NCI-H1048 (cell line): ENCODE measurements at regions not wholly inside any gene's neighbourhood (a gene's known extent, or its start where the extent isn't known, plus 50 kb on each side); places are given as distances from the start of the nearest gene placed in this dataset.

Source experiments
- DNase-seq: peaks from one replicate; lab custom pipeline; 2025; lab: John Stamatoyannopoulos, UW

DNA sequence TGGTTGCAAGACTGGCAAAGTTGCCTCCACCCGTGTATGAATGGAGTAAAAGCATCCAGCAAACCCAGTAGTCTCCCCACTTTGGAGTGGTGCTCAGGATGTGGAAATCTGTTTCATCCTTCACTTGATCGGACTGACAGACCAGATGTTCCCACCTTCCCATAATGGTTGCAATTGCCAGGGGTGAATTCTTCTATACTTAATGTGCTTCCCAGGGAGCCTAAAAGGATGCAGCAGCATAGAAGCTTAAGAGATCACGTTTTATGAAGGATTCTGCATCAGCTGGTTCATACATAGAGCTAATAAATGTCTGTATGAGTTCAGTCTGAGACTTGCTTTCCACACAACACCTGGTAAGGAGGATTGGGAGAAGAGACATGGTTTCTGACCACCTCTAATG, 198.8 kb upstream of the S1PR3 start:
- no peak for DNase-seq

DNA sequence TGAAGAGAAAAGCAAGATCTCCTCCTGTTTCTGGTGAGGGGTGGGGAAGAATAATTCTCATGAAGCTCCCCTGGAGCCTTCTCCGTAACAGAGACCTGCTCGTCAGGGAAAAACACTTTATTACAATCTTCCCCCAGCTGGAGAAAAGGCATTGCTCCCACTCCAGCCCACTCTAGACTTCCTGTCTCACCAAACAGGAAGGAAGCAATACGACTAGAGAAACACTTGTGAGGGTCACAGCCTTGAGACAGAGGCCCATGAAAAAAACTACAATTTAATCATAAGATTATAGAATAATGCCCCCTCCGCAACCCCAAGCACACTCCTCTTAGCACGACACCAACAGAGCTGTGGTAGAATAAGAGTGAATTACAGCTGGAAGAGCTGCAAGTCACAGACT, 197.2 kb upstream of the S1PR3 start:
- no peak for DNase-seq

DNA sequence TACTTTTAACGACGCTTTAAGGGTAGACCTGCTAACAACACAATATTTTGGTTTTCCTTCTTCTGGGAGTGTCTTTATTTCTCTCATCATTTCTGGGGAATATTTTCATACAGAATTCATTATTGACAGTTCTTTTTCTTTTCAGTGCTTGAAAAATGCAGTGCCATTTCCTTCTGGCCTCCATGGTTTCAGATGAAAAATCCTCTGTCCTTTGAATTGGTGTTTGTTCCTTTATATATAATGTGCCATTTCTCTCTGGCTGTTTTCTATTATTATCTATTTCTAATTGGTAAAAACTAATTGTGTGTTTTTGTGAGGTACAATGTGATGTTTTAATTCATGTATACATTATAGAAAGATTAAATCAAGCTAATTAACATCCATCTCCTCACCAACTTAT, 194.3 kb upstream of the S1PR3 start:
- no peak for DNase-seq

DNA sequence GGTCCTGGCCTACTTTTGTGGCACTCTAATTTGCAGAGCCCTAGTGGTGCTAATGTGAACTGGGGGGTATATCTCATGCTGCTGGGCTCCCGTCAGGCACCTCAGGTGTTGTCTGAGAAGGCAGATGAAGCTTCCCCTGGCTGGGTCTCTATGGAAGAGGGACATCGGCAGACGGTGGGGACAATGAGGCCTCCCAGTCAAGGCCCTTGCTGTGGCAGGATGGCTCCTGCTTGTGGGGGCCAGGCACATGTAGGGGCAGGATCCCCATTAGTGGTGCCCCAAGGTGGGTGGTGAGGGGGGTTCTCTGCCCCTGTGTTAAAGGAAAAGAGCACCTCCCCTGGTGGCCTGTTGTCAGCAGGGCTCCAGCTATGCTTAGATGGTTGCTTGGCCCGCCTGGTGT, 192.8 kb upstream of the S1PR3 start:
- no peak for DNase-seq

DNA sequence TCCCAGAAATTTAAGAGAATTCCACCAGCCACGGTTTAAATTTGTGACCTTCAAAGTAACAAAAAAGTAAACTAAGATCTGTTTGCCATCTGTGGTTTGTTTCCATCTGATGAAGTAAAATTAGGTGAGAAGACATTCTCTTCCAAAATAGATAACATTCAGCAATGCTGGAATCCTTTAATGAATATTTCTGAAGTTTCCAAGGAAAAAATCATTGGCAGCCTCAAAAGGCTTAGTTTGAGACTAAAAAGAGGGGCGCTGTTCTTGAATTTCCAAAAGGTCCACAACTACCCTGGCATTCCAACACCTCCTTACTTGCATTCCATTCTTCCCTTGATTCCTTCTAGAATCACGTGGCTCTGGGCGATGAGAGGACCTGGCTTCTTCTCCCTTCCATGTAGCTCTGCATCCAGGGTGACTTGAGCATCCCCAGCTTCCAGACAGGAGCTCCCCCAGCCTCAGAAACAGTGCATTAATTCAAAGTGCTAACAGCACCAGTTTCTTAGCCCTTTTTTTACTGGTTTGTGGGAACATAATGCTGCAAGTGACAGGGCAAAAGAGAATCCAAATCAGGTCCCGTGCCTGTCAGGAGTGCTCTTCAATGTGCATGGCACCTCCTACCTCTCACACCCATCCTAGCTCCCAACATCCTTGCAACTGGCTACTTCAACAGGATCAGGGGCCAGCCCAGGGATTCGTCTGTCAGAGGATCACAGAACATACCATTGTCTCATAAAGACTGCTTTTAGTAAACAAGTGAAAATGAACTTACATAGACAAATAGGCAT, 191.5 kb upstream of the S1PR3 start:
- DNase-seq, result no peak

DNA sequence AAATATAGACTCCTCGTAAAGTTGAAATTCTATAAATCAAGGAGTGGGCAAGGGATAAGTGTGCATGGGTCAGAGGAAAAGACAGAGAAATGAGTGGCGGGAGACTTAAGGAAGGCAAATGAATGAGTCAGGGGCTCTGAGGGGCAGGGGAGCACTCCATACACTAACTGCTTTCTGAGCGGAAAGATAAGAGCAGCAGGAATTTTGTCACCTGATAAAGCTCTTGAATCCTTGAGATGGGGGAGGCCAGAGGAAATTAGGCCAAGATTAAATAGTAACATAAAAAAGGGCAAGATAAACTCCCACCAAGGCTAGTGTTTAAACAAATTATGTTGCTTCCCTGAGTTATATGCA, 191.0 kb upstream of the S1PR3 start:
- no peak for DNase-seq

DNA sequence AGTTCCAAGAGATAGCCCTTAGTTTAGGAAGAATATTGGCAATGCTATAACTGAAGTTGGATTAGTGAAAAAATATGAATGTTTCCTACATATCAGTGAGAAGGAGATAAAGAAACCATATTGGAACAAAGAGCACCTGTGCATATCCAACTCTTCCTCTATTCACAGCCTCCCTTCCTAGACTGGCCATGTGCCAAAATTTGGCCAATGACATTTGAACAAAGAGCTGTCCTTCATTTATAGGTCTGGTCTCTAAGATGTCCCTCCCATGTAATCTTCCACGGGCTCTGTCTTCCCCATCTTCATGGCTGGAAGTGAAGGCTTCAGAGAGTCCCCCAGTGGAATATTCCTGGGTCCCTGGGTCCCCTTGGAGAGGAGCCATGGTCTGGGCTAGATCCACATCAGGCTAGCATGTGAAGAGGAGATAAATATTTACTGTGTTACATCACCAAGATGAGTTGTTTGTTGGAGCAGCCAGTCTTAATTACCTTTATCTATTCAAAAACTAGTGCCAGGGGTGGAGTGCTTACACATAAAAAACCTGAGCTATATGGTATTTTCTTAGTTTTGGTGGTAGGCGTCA, 190.0 kb upstream of the S1PR3 start:
- DNase-seq, result no peak

DNA sequence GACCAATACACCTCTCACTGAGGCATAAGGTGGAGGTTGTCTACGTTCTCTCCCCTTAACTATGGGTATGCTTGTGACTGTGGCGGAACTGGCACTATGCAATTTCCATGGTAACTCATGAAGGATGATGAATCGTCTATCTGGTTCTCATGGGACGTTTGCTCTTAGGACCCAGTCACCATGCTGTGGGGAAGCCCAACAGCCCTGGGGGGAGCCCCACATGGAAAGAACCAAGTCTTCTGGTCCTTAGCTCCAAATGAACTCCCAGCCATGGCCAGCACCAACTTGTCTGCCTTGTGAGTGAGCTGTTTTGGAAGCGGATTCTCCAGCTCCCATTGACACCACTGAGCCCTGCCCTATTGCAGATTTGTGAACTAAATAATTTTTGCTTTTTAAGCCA, 188.7 kb upstream of the S1PR3 start:
- no peak for DNase-seq

DNA sequence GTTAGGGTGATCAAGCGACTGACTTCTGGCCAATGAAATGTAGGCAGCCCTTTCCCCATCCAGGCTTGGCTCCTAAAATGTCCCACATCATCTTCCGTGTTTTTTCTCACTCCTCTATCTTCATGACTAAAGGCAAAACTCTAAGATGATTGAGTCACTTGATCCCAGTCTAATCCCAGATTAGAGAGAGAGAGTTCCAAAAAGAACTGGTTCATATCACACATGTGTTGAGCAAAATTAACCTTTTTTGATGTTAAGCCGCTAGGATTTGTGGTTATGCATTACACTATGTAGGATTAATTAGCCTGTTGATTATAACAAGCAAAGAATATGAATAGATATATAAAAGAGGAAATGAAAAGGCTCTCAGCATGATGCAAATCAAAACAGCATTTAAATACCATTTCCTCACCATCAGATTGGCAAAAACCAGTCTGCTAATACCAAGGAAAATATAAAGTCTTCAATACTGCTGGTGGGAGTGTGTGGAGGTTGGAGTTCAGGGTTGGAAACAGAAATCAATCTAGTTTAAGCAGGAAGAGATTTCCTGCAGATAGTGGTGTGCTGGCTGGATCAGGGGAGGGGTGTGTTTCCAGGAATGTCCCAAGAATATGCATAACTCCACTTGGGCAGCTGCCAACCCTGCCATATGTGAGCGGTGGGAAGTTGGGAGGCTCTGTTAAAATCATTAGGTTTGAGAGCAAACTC, 187.6 kb upstream of the S1PR3 start:
- peak; percentile 3 for DNase-seq

DNA sequence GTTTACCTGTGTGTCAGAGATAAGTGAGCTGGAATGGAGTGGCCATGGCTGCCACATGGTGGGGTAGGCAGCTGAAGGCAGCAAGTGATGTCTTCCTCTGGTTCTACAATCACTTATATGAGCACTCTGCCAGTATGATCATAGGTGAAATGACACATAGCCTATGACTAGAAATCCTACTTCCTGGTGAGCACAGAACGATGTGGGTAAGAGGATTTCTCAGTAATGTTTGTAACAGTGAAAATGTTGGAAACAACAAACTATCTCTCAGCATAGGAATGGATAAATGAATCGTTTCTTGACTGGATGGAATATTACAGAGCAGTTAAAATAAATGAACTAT, 187.0 kb upstream of the S1PR3 start:
- no peak for DNase-seq

DNA sequence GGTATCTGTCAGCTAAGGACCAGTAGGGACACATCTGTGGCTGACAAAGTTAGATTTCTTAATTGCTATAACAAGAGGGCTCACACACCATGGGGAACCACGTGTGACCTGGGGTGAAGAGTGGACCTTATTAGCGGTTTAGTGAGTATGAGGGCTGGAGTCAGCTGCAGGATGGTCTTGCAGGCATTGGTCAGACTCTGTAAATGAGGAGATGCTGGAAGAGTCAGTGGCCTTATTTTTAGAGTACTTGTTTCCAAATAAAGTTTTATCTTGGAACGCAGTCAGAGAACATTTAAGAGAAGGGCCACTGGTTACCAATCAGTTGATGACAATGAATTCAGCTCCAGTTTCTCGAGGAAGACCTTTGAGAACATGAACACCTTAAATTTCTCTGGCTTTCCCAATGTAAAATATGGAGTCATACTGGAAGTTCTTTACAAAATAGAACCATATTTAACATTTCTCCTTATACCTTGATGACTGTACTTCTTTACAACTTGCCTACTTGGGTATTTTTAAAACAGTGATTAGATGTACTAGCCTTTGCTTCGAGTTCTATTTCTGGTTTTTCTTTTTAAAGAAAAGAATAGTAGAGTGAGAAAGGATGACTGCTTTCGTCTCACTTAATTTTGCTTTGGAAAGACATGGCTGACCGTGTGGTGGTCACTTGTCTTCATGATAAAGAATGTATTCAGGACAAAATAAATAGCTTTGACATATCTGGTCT, 185.9 kb upstream of the S1PR3 start:
- no peak for DNase-seq

DNA sequence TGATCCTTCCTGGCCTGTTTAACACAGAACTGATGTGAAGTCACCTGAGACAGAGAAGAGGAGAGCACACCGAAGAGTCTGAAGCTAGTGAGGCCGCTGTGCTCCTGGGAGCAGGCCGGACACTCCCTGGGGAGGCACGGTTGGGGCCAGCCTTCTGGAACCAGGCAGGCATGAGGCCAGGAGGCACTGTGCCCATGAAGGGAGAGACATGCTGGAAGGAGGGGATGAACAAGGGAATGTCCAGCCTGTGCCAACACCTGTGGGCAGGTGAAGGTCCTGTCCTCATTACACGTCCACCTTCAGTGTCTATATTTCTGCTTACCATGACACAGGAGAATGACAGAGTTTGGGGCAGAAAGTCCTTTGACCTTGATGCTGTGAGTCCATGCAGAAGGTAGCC, 183.8 kb upstream of the S1PR3 start:
- DNase-seq, result no peak

DNA sequence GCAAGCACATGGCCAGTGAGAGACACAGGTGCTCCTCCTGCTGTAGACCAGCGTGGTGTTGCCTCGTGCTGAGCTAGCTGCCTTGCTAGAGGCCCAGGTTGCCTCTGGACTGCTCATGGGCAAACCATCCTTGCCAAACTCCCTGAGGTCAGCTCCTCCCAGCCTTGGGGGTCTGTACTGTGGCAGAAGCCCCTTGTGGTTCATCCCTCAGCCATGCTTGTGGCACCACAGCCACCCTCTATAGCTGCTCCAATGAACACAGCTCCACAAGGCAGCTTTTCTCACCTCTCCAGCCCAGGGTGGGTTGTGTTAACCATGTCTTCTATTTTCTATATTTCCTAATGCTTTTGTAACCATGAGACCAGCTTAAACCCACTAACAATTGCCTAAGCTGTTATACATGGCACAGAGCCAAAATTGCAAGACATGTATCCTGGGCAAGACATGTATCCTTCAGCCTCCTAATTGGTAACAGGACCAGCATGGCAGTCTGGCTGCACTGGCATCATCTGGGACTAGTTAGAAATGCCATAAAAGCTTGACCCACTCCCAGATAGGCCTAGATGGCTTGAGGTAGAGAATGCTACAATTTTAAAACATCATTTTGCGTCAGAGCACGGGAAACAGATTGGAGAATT, 183.1 kb upstream of the S1PR3 start:
- DNase-seq, result no peak

DNA sequence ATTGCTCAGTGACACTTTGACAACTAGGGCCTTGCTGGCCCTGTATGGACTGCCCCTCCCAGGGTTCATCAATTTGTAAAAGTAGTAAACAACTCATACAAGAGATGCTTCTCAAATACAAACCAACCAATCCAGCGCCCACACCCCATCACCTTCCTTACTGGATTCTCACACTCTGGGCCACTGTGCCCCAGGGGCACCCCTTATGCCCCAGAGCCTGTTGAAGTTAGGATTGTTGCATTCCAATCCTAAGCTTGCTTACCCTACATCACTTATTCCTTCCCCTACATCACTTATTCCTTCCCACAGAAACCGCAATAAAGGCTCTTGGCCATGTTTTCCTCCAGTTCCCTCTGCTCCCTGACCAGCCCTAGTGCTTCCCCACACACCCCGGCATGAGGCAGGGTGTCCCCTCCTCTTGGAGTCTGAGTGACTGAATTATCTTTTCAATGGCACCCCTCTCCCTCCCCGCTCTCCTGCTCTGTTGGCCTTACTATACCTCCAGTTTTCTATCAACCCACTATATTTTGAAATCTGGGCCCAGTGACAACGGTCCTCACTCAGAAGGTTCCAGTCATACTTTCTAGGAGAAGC, 182.4 kb upstream of the S1PR3 start:
- no peak for DNase-seq

DNA sequence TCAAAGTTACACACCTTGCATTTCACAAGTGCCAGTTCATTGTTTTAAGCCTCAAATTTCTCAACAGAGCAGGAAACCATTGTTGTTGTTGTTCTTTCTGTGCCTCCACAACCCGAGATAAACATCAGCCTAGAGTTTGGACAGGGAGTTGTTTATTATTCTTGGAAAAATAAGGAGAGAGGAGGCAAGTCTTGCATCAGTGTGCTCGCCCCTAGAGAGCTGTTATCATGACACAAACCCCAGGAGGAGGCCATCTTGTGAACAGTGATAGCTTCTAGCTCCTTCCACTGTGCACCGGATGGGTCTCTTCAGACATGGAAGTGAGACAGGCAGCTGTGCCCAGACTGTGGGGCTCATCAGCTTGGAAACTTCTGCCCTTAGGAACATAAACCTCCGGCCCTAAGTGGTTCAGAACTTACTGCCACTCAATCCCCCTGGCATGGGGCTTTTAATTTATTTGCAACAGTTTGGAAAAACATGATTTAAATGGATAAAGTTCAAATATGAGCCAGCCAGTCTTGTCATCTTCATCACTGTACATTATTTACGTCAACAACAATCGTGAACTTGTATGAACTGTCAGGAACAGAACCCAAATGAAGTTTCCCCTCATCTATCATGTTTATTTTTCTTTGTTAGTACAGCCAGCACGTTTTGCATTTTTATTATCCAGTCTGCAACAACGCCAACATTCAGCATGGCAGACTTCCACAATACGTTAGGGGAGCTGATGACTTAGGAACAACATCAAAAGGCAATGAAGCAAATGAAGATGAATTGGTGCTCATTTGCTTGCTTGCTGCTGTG, 181.7 kb upstream of the S1PR3 start:
- DNase-seq, result no peak

DNA sequence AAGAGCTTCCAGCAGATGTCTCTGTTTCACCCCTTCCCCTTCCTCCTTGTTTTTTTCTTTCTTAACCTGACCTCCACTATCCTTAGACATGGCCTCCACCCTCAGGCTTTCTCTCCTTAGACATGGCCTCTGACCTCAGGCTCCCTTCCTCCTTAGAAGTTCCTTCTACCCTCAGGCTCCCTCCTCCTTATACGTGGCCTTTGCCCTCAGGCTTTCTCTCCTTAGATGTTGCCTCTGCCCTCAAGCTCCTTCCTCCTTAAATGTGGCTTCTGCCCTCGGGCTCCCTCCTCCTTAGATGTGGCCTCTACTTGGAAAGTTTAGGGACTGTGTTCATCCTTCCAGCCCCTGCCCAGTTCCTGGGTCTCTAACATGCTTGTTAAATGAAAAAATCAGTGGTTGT, 180.4 kb upstream of the S1PR3 start:
- DNase-seq, result no peak

DNA sequence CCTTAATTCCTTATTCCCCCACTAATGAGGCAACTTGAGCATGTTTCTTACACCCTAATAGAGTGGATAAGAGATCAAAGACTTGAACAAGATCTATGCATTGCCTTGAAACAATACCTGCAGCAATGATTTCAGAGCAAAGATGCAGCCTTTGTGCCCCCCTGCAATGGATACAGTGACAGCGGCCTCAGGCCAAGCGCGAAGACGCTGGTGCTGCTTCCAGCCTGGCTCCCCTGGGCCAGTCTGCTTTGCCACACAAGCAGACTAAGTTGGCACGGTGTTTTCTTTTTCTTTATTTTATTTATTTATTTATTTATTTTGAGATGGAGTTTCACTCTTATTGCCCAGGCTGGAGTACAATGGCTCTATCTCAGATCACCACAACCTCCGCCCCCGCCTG, 179.8 kb upstream of the S1PR3 start:
- DNase-seq, result no peak

DNA sequence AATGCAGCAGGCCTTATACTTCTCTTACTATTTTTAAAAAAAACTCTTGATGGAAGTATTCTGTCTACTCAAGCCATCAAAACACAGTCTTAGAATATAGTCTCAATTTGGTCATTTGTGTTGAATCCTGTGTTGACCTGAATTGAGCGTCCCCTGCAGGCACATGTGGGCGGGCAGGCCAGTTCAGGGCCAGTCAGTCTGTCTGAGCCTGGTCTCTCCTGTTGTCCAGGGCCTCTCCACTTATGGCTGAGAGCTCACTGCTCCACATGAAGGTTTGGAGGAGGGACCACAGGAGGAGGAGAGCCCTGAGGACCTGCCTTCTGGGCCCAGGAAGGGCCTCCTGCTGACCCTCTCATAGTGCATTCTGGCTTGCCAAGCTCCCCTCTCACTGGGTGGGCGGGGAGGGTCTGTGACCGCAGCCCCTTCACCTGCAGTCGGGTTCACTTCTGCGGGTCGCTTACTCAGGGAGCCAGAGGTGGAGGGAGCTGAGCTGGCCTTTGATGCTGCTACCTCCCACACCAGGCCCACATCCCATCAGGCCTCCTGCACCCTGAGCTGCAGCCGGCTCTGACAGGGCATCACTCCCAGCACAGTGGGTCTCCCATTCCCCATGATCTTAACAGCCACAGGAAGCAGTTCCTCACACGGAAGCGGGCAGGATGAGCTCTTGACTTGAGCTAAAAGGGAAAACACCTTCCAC, 178.2 kb upstream of the S1PR3 start:
- DNase-seq, result no peak

DNA sequence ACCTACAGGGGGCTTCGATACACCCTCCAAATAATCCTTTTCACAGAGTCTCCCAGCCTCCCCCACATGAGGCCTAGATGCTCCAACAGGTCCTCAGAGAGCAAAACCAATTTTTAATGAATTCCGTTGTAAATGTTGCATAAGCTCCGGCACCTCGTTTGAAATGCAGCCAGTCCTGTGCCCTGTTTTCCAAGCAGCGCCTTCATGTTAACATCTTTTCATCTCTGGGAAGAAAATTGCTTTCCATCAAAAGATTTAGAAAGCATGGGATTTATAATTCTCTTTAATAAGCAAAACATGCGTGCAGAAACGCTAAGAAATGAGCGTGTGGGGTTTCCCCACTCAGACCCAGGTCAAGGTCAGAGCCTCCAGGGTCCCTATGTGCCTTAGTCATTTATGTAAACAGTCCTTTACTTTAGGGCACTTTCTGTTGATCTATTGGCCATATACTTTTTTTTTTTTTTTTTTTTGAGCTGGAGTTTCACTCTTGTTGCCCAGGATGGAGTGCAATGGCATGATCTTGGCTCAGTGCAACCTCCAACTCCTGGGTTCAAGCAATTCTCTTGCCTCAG, 177.5 kb upstream of the S1PR3 start:
- DNase-seq, result no peak

DNA sequence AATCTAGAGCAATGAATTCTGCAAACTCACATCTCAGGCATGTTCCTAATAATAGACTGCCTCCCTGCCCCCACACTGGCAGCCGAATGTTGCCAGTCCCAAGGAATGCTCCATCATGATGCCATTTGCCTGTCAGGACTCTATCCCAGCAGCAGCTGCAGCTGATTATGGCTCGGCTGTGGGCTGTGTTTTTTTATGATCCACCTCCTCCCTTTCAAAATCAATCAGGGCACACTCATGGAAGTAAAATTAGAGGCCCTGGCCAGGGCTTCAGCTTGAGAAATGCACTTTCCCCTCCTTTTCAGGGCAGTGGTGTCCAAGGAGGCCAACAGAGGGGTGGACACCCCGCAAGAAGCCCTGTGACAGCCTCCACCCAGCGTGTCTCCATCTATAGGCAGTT, 176.7 kb upstream of the S1PR3 start:
- DNase-seq, result no peak
